ENCODE measurements at regions not wholly inside any gene's neighbourhood (a gene's known extent, or its start where the extent isn't known, plus 50 kb on each side); places are given as distances from the start of the nearest gene placed in this dataset.

DNA sequence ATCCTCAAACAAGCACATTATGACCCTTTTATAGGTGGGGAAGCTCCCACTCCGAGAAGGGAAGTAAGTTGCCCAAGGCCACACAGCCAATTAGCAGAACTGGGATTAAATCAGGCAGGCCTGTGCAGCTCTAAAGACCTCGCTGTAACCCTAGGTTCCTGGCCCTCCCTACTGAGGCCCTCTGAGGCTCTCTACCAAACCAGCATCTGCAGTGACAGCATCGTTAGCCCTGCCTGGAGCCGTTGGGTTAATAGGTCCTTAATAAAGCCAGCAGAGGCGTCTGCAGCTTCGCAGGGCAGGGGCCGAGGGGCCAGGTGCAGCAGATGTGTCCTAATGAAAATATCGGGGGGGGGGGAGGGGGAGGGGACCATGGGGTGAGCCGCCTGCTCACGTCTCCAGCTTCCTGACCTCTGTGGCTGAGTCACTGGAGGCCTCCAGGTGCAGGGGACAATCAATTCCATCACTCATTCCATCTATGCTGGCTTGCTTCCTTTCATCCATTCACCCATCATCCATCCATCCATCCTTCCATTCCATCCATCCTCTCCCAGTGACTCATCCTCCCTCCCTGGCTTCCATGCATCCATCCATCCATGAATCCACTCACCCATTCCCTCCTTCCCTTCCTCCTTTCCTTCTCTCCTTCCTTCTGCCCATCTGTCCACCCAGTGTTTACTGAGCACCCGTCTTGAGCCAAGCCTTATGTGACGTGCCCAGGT lies 203.9 kb downstream of the C9orf50 start:
- H3K27me3 Mint-ChIP-seq (ENCODE audit: low read depth): no peaks in the 10 kb centered on the region
- peaks cover 4% of the 10 kb centered on the region for H3K9me3 Mint-ChIP-seq (ENCODE audit: low read depth)
- no peaks in the 10 kb centered on the region for H3K36me3 Mint-ChIP-seq (ENCODE audit: low read depth)
- DNase-seq (ENCODE audit: low spot score): no peak
- no peak overlapping the region for H3K27ac Mint-ChIP-seq (ENCODE audit: unreplicated experiment)
- peaks cover 24% of the 10 kb centered on the region for H3K4me1 Mint-ChIP-seq (ENCODE audit: low read depth)
- TF ChIP-seq CTCF (IDR thresholded peaks at IDR 0.05): no peak
- no peak overlapping the region for H3K4me3 Mint-ChIP-seq (ENCODE audit: unreplicated experiment)

GRCh38 chr9:129415942-129416651 lies 204.8 kb downstream of the C9orf50 start:
- Mint-ChIP-seq H3K27ac (ENCODE audit: unreplicated experiment) (no peak overlapping the region), H3K9me3 (ENCODE audit: low read depth) (peaks cover 4% of the 10 kb centered on the region), H3K36me3 (ENCODE audit: low read depth) (no peaks in the 10 kb centered on the region), H3K4me1 (ENCODE audit: low read depth) (peaks cover 24% of the 10 kb centered on the region), H3K4me3 (ENCODE audit: unreplicated experiment) (no peak overlapping the region), H3K27me3 (ENCODE audit: low read depth) (no peaks in the 10 kb centered on the region)
- TF ChIP-seq CTCF (IDR thresholded peaks at IDR 0.05): no peak
- no peak for DNase-seq (ENCODE audit: low spot score)

DNA sequence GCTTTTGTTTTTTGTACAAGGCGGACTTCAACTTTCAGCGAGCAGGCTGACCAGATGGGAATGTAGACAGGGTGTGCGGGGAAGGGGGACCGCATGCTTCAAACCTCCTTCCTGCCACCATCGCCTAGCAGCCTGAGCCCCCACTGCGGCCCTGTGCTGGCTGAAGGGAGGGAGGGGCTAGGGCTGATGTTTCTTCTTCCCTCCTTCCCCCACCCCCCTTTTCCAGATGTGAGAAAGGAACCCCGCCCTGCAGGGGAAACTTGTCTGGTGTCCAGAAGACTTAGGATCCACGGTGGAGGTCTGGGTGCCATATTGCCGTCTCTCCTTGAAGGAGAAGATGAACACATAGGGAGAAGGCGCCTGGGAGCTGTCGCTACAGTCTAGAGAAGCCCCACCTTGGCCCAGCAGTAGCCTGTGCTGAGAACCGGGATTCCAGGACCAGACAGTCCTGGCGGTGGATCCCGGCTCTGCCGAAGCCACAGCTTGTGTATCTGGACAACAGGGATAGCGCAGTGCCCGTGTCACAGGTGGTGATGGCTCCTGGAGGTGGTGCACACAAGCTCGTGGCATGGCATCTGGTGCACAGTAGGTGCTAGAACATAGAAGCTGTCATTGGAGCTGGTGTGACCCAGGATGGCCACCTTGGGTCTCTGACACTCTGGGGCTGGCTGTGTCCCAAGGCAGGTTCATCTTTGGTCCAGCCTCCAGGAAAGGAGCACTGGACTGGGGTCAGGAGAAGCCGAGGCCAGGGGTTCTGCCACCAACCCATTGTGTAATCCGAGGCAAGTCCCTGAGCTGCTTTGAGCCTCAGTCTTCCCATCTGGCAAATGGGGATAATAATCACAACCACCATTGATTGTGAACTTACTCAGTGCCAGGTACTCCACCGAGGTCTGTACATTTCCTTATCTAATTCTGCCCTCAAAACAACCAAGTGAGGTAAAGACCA lies 205.6 kb downstream of the C9orf50 start:
- H3K4me3 Mint-ChIP-seq (ENCODE audit: unreplicated experiment): no peak overlapping the region
- TF ChIP-seq CTCF (IDR thresholded peaks at IDR 0.05): no peak
- H3K36me3 Mint-ChIP-seq (ENCODE audit: low read depth): no peaks in the 10 kb centered on the region
- peaks cover 24% of the 10 kb centered on the region for H3K4me1 Mint-ChIP-seq (ENCODE audit: low read depth)
- no peak for DNase-seq (ENCODE audit: low spot score)
- no peaks in the 10 kb centered on the region for H3K27me3 Mint-ChIP-seq (ENCODE audit: low read depth)
- H3K27ac Mint-ChIP-seq (ENCODE audit: unreplicated experiment): peak overlapping the region; percentile 98
- H3K9me3 Mint-ChIP-seq (ENCODE audit: low read depth): peaks cover 10% of the 10 kb centered on the region

DNA sequence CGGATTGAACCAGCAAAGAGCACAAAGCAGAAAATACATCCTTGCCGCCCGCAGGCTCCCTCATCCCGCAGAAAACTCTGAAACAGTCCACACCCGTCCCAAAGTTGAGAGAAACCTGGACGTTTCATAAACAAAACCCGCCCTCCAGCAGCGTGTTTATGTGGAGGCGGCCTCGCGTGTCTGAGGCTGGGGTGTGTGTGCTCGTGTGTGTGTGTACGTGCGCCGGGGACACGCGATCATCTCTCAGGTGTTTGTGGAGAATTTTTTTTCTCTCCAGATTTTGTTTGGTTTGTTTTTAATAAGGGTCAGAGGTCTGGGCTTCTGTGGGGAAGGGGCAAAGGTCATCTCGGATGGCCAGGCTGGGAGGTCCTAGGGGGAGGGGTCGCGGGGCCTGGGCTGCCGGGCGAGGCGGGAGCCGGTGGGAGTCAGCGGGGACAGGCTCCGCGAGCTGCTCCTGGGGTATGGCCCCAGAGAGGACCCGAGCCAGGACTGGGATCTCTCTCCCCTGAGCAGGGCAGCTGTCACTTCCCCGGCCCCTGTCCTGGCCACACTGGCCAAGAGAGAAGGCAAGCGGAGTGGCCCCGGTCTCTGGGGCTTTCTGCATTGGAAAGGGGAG lies 206.4 kb downstream of the C9orf50 start:
- TF ChIP-seq CTCF (IDR thresholded peaks at IDR 0.05): no peak
- H3K36me3 Mint-ChIP-seq (ENCODE audit: low read depth): peaks cover 2% of the 10 kb centered on the region
- H3K27me3 Mint-ChIP-seq (ENCODE audit: low read depth): no peaks in the 10 kb centered on the region
- DNase-seq (ENCODE audit: low spot score): no peak
- peak overlapping the region; percentile 72 for H3K4me3 Mint-ChIP-seq (ENCODE audit: unreplicated experiment)
- peaks cover 9% of the 10 kb centered on the region for H3K9me3 Mint-ChIP-seq (ENCODE audit: low read depth)
- peak overlapping the region; percentile 98 for H3K27ac Mint-ChIP-seq (ENCODE audit: unreplicated experiment)
- peaks cover 24% of the 10 kb centered on the region for H3K4me1 Mint-ChIP-seq (ENCODE audit: low read depth)

Measured in chondrocyte (in vitro differentiated cells).